LNCAP (cell line): ENCODE measurements at regions not wholly inside any gene's neighbourhood (a gene's known extent, or its start where the extent isn't known, plus 50 kb on each side); places are given as distances from the start of the nearest gene placed in this dataset.

Experiments
- CTCF ChIP-seq: fragments of 450-650 bp; IDR thresholded peaks from 2 replicates; pipeline ENCODE4 v1.5.1; 2017; ENCODE audit warnings: mild to moderate bottlenecking

GRCh38 chr20:56698749-56699148 is 69.6 kb downstream of the TFAP2C start:
- no peak for TF ChIP-seq CTCF

DNA sequence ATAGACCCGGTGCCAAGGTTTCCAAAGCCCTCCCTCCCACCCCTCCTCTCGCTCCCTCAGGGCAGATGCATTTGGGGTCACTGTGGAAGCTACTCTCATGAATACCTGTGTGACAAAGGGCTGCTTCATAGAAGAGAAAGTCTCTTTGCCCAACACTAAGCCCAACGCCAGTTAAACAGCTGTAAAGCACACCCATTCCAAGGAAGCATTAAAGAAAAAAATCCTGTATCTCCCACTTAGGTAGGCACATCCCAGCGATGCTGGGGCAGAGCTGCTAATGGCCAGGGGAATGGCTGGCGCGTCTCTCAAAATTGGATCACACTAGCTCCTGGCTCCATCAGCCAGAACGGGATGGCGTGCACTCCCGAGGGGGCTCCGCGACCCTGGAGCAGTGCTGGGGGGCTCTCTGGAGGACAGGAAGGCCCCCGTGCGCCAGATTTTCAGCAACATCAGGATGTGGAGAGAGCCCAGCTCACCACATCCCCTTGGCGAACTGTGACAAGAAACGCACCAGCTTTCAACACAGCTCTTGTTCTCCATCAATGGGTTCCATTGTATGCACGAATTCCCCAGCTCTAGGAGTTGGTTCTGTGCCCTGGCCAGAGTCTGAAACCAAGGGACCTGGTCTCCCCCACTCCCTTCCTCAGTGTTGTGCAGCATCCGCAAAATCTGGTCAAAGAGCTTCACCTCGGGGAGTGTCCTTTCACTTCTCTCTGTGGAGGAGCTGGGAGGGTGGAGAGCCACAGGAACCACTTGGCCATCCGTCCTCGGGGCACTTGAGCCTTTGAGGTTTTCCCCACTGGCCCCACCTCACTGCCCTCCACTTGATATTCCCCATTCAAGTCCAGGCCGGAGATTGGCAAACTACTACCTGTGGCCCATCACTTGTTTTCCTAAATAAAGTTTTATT is 74.1 kb downstream of the TFAP2C start:
- no peak for TF ChIP-seq CTCF

DNA sequence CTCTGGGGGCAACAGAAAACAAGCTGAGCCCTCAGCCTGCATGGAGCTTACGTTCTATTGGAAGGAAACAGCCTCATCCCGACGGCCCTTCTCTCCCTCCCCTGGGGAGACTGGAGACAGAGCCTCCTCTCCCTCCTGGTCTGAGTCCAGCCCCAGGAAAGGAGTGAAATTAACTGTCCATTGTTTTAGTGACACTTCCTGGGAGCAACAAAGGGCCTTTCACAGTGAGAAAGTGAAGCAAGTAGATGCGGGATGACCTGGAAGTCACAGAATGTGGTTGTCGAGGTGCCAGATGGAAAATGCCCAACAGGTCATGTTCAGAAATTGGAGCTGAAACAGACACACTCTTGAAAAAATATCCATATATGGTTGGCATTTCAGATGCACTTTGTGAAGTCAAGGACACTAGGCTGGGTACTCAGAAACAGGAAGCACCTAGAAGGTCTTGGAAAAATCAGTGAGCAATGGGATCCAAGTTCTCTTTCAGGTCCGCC is 77.8 kb downstream of the TFAP2C start:
- TF ChIP-seq CTCF = no peak

DNA sequence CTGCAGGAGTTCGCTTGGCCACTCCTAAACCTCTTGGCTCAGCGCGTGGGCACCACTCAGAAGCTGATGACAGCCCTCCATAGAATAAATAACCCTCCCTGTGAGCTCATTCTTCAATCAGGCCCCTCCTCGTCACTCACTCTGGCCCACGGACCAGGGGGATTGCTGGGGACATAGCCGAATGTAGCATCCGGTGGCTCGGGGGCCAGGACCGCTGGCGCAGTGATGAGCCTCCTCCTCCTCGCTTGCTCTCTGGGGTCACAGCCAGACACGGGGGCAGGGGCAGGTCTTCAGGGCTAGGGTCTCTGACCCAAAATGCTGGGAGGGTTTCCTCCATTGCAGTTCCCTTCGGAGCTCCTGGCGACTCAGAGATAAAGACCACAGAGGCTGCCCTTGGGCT is 79.9 kb downstream of the TFAP2C start:
- no peak for TF ChIP-seq CTCF

- no peak for TF ChIP-seq CTCF
Observed at GRCh38 chr20:56710125-56710524, 81.0 kb downstream of the TFAP2C start.

- TF ChIP-seq CTCF = no peak
Observed at GRCh38 chr20:56711018-56711417, 81.9 kb downstream of the TFAP2C start.

DNA sequence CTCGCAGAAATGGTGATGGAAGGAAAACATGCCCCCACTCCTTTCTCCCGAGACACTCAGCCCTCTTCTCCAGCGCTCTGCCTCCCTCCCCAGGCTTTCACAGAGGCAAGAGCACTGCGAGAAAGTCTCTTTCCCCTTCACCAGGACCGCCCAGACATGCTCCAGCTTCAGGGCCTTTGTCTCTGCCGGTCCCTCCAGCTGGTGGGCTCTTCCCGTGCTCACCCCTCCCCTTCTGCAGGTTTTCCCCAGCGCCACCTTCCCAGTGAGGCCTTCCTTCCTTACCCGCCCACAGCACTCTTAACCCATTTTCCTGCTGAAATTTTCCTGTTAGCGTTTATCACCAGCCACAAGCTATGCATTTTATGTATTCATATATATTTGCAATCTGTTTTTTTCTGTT is 86.2 kb downstream of the TFAP2C start:
- TF ChIP-seq CTCF = no peak
